Mesendoderm (in vitro differentiated cells): ENCODE measurements at regions not wholly inside any gene's neighbourhood (a gene's known extent, or its start where the extent isn't known, plus 50 kb on each side); places are given as distances from the start of the nearest gene placed in this dataset.

Source experiments
- DNase-seq: peaks from one replicate; pipeline ENCODE4 v3.0.0; 2013
- H2AK5ac ChIP-seq: 2 replicates; pipeline ENCODE4 v1.6.1; 2013; ENCODE audit warnings: low read length, inconsistent platforms
- H2BK120ac ChIP-seq: 2 replicates; pipeline ENCODE4 v1.6.1; 2013; ENCODE audit warnings: low read depth, mild to moderate bottlenecking, low read length, moderate library complexity, mixed read lengths
- H2BK15ac ChIP-seq: replicated peaks from 2 replicates; pipeline ENCODE4 v1.6.1; 2013; ENCODE audit warnings: low read depth, mild to moderate bottlenecking, moderate library complexity
- H2BK5ac ChIP-seq: 2 replicates; pipeline ENCODE4 v1.6.1; 2013; ENCODE audit warnings: low read length, inconsistent platforms
- H3K18ac ChIP-seq: 2 replicates; pipeline ENCODE4 v1.6.1; 2013; ENCODE audit warnings: mild to moderate bottlenecking, low read length, mixed read lengths
- H3K23ac ChIP-seq: one replicate; pipeline ENCODE4 v1.6.1; 2013; ENCODE audit warnings: low read length
- H3K27ac ChIP-seq: 2 replicates; pipeline ENCODE4 v1.5.1; 2013; ENCODE audit warnings: low read depth, mild to moderate bottlenecking, inconsistent platforms, low read length, moderate library complexity
- H3K27me3 ChIP-seq: 2 replicates; pipeline ENCODE4 v1.6.1; 2013; ENCODE audit warnings: low read length, control low read depth, mild to moderate bottlenecking, inconsistent platforms; ENCODE audit not compliant: insufficient read depth, poor library complexity
- H3K36me3 ChIP-seq: 2 replicates; pipeline ENCODE4 v1.6.1; 2013; ENCODE audit warnings: low read length, inconsistent platforms; ENCODE audit not compliant: control insufficient read depth, insufficient read depth
- H3K4ac ChIP-seq: one replicate; pipeline ENCODE4 v1.6.1; 2013; ENCODE audit warnings: low read depth, mild to moderate bottlenecking, low read length, moderate library complexity
- H3K4me1 ChIP-seq: 2 replicates; pipeline ENCODE4 v1.6.1; 2013; ENCODE audit warnings: low read depth, low read length, inconsistent platforms; ENCODE audit not compliant: control insufficient read depth
- H3K4me2 ChIP-seq: 2 replicates; pipeline ENCODE4 v1.6.1; 2013; ENCODE audit warnings: low read length
- H3K4me3 ChIP-seq: 2 replicates; pipeline ENCODE4 v1.5.1; 2013; ENCODE audit warnings: mild to moderate bottlenecking, low read length
- H3K56ac ChIP-seq: one replicate; pipeline ENCODE4 v1.6.1; 2013; ENCODE audit warnings: low read length
- H3K79me1 ChIP-seq: 2 replicates; pipeline ENCODE4 v1.6.1; 2013; ENCODE audit warnings: low read length, inconsistent platforms
- H3K79me2 ChIP-seq: 2 replicates; pipeline ENCODE4 v1.6.1; 2013; ENCODE audit warnings: mild to moderate bottlenecking, low read length; ENCODE audit not compliant: control insufficient read depth, insufficient read depth
- H3K9ac ChIP-seq: 2 replicates; pipeline ENCODE4 v1.6.1; 2013; ENCODE audit warnings: low read length, inconsistent platforms
- H4K5ac ChIP-seq: one replicate; pipeline ENCODE4 v1.6.1; 2013; ENCODE audit warnings: low read length
- H4K8ac ChIP-seq: one replicate; pipeline ENCODE4 v1.6.1; 2013; ENCODE audit warnings: low read depth, mild to moderate bottlenecking, control low read depth, low read length, moderate library complexity
- WGBS: extraction: QIAGEN DNeasy Blood & Tissue Kit; methylation state at CpG from one replicate; pipeline ENCODE4 v1.1.7; 2013; ENCODE audit warnings: low lambda C conversion rate, missing lambda C conversion rate; ENCODE audit not compliant: insufficient coverage; ENCODE audit errors: extremely low coverage; 5-methylcytosine and 5-hydroxymethylcytosine counted together

GRCh38 chr9:99573085-99573484 is 248.6 kb upstream of the NR4A3 start:
- no peak overlapping the region for H4K5ac ChIP-seq
- H3K36me3 ChIP-seq = no peaks in the 10 kb centered on the region
- no peak overlapping the region for H4K8ac ChIP-seq
- no peak overlapping the region for H2BK5ac ChIP-seq
- H3K4me1 ChIP-seq = no peaks in the 10 kb centered on the region
- no peak overlapping the region for H2BK15ac ChIP-seq
- no peak overlapping the region for H3K18ac ChIP-seq
- no CpG with 5 or more reads among the region's 5 CpGs for WGBS
- no peak overlapping the region for H3K23ac ChIP-seq
- no peak overlapping the region for H3K9ac ChIP-seq
- no peak for DNase-seq
- H3K79me1 ChIP-seq = no peaks in the 10 kb centered on the region
- no peak overlapping the region for H3K4ac ChIP-seq
- H3K79me2 ChIP-seq = no peaks in the 10 kb centered on the region
- no peak overlapping the region for H2AK5ac ChIP-seq
- no peak overlapping the region for H3K4me2 ChIP-seq
- H3K27ac ChIP-seq = no peak overlapping the region
- no peak overlapping the region for H2BK120ac ChIP-seq
- no peak overlapping the region for H3K4me3 ChIP-seq
- no peak overlapping the region for H3K56ac ChIP-seq
- no peaks in the 10 kb centered on the region for H3K27me3 ChIP-seq

GRCh38 chr9:99573886-99574285 is 247.8 kb upstream of the NR4A3 start:
- Histone ChIP-seq H2BK120ac (no peak overlapping the region), H2BK5ac (no peak overlapping the region), H3K27ac (no peak overlapping the region), H3K56ac (no peak overlapping the region), H3K36me3 (no peaks in the 10 kb centered on the region), H3K4ac (no peak overlapping the region), H3K4me3 (no peak overlapping the region), H3K23ac (no peak overlapping the region), H3K4me1 (no peaks in the 10 kb centered on the region), H4K8ac (no peak overlapping the region), H3K27me3 (no peaks in the 10 kb centered on the region), H2BK15ac (no peak overlapping the region), H3K9ac (no peak overlapping the region), H4K5ac (no peak overlapping the region), H3K18ac (no peak overlapping the region), H3K79me1 (no peaks in the 10 kb centered on the region), H3K4me2 (no peak overlapping the region), H2AK5ac (no peak overlapping the region), H3K79me2 (no peaks in the 10 kb centered on the region)
- no CpG with 5 or more reads among the region's 2 CpGs for WGBS
- no peak for DNase-seq

- no peak overlapping the region for H2BK5ac ChIP-seq
- no peaks in the 10 kb centered on the region for H3K79me2 ChIP-seq
- H3K56ac ChIP-seq = no peak overlapping the region
- no peak overlapping the region for H4K8ac ChIP-seq
- H3K27me3 ChIP-seq = no peaks in the 10 kb centered on the region
- WGBS = no CpG with 5 or more reads among the region's 4 CpGs
- H2AK5ac ChIP-seq = no peak overlapping the region
- no peaks in the 10 kb centered on the region for H3K79me1 ChIP-seq
- no peak overlapping the region for H3K23ac ChIP-seq
- no peak overlapping the region for H3K27ac ChIP-seq
- no peak overlapping the region for H3K9ac ChIP-seq
- no peak overlapping the region for H3K4ac ChIP-seq
- no peak overlapping the region for H2BK15ac ChIP-seq
- no peaks in the 10 kb centered on the region for H3K36me3 ChIP-seq
- H3K4me2 ChIP-seq = no peak overlapping the region
- H2BK120ac ChIP-seq = no peak overlapping the region
- no peak overlapping the region for H3K18ac ChIP-seq
- no peak overlapping the region for H3K4me3 ChIP-seq
- peak; percentile 8 for DNase-seq
- H3K4me1 ChIP-seq = no peaks in the 10 kb centered on the region
- H4K5ac ChIP-seq = no peak overlapping the region
These were observed 245.7 kb upstream of the NR4A3 start for GRCh38 chr9:99576002-99576401.

GRCh38 chr9:99576876-99577275 is 244.8 kb upstream of the NR4A3 start:
- Histone ChIP-seq H2AK5ac (no peak overlapping the region), H3K9ac (no peak overlapping the region), H3K36me3 (no peaks in the 10 kb centered on the region), H3K27me3 (no peaks in the 10 kb centered on the region), H3K18ac (no peak overlapping the region), H3K4ac (no peak overlapping the region), H4K5ac (no peak overlapping the region), H3K79me1 (no peaks in the 10 kb centered on the region), H3K27ac (no peak overlapping the region), H3K23ac (no peak overlapping the region), H2BK15ac (no peak overlapping the region), H2BK120ac (no peak overlapping the region), H3K56ac (no peak overlapping the region), H2BK5ac (no peak overlapping the region), H3K4me2 (no peak overlapping the region), H3K4me3 (no peak overlapping the region), H3K79me2 (no peaks in the 10 kb centered on the region), H4K8ac (no peak overlapping the region), H3K4me1 (no peaks in the 10 kb centered on the region)
- no peak for DNase-seq
- WGBS = no CpG with 5 or more reads among the region's 3 CpGs

GRCh38 chr9:99577351-99577750 is 244.3 kb upstream of the NR4A3 start:
- Histone ChIP-seq H3K4me3 (no peak overlapping the region), H3K4me2 (no peak overlapping the region), H3K36me3 (no peaks in the 10 kb centered on the region), H3K56ac (no peak overlapping the region), H4K5ac (no peak overlapping the region), H2BK120ac (no peak overlapping the region), H2AK5ac (no peak overlapping the region), H4K8ac (no peak overlapping the region), H3K18ac (no peak overlapping the region), H3K79me1 (no peaks in the 10 kb centered on the region), H2BK5ac (no peak overlapping the region), H3K27me3 (no peaks in the 10 kb centered on the region), H3K4ac (no peak overlapping the region), H3K27ac (no peak overlapping the region), H3K9ac (no peak overlapping the region), H3K4me1 (no peaks in the 10 kb centered on the region), H3K79me2 (no peaks in the 10 kb centered on the region), H3K23ac (no peak overlapping the region), H2BK15ac (no peak overlapping the region)
- DNase-seq = no peak
- WGBS = no CpG with 5 or more reads among the region's 2 CpGs

GRCh38 chr9:99578666-99579065 is 243.0 kb upstream of the NR4A3 start:
- no peak overlapping the region for H3K4me2 ChIP-seq
- H4K5ac ChIP-seq = no peak overlapping the region
- H2BK5ac ChIP-seq = no peak overlapping the region
- no peak overlapping the region for H3K9ac ChIP-seq
- no peak overlapping the region for H2BK15ac ChIP-seq
- DNase-seq = no peak
- no peak overlapping the region for H3K18ac ChIP-seq
- H3K27ac ChIP-seq = no peak overlapping the region
- H3K36me3 ChIP-seq = no peaks in the 10 kb centered on the region
- H2AK5ac ChIP-seq = no peak overlapping the region
- H3K56ac ChIP-seq = no peak overlapping the region
- no peak overlapping the region for H3K4me3 ChIP-seq
- H3K79me2 ChIP-seq = no peaks in the 10 kb centered on the region
- no peak overlapping the region for H2BK120ac ChIP-seq
- no peaks in the 10 kb centered on the region for H3K4me1 ChIP-seq
- no peak overlapping the region for H3K23ac ChIP-seq
- no peaks in the 10 kb centered on the region for H3K79me1 ChIP-seq
- no peaks in the 10 kb centered on the region for H3K27me3 ChIP-seq
- no peak overlapping the region for H4K8ac ChIP-seq
- WGBS = no CpG with 5 or more reads among the region's 1 CpG
- no peak overlapping the region for H3K4ac ChIP-seq
